ENCODE measurements at regions not wholly inside any gene's neighbourhood (a gene's known extent, or its start where the extent isn't known, plus 50 kb on each side); places are given as distances from the start of the nearest gene placed in this dataset.

DNA sequence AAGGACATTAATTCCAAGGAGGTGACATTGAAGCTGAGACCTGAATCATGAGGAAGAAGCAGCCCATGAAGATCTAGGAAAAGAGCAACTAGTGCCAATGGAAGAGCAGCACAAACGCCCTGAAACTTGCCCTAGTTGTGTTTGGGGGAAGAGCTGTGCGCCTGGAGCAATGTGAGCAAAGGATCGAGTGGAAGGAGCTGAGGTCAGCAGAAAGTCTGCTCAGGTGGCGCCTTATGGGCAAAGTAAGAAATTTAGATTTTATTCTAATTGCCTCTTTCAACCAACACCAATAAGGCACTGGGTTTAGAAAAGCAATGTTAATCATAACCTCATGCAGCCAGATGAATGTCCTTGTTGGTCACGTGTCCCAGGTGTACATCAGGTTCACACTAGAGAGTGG, 226.0 kb upstream of the THSD7B start:
- DNase-seq (no peak), FAIRE-seq (no peak)
- Histone ChIP-seq H3K4me1 (ENCODE audit: control insufficient read depth in 3 of 3, insufficient read depth in 2 of 3, low read depth in 1 of 3, low read length in 2 of 3) (no peaks in the 10 kb centered on the region), H3K27ac (ENCODE audit: low read depth in 1 of 3, low read length in 2 of 3) (no peak overlapping the region), H3K4me3 (ENCODE audit: low read depth in 1 of 3, low read length in 3 of 3) (no peak overlapping the region), H3K27me3 (ENCODE audit: control insufficient read depth in 3 of 3, insufficient read depth in 3 of 3, low read length in 3 of 3) (no peaks in the 10 kb centered on the region), H3K36me3 (ENCODE audit: control insufficient read depth in 3 of 3, insufficient read depth in 2 of 3, low read depth in 1 of 3, low read length in 3 of 3) (no peaks in the 10 kb centered on the region), H3K9me3 (ENCODE audit: control insufficient read depth in 2 of 2, insufficient read depth in 1 of 2, low read depth in 1 of 2, low read length in 1 of 2) (no peaks in the 10 kb centered on the region)
- WGBS, 3 donors, result 78 to 83% (median 82%) methylated on average over 5 of the region's 5 CpGs

DNA sequence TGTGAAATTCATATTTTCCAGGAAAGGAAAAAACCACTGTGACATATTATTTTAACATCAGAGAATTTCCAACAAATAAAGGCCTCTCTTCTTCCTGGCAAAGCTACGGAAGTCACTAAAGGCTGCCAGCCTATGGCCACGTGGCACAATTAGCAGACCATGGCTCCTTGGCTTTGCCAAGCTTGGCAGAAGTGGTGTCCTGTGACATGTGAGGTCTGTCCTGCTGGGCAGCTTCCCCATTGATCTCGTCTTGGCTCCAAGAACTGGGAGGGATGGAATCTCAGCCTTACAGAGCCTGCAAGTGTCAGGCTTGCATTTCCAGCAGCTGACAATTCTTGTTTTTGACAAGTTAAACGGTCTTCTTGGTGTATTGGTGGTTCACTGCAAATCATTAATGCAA, 226.9 kb upstream of the THSD7B start:
- no peak overlapping the region for H3K27ac ChIP-seq (ENCODE audit: low read depth in 1 of 3, low read length in 2 of 3)
- H3K9me3 ChIP-seq (ENCODE audit: control insufficient read depth in 2 of 2, insufficient read depth in 1 of 2, low read depth in 1 of 2, low read length in 1 of 2), result no peaks in the 10 kb centered on the region
- no peaks in the 10 kb centered on the region for H3K27me3 ChIP-seq (ENCODE audit: control insufficient read depth in 3 of 3, insufficient read depth in 3 of 3, low read length in 3 of 3)
- 54 to 59% (median 56%) methylated on average over 4 of the region's 4 CpGs for WGBS, 3 donors
- no peak for FAIRE-seq
- H3K4me3 ChIP-seq (ENCODE audit: low read depth in 1 of 3, low read length in 3 of 3), result no peak overlapping the region
- H3K4me1 ChIP-seq (ENCODE audit: control insufficient read depth in 3 of 3, insufficient read depth in 2 of 3, low read depth in 1 of 3, low read length in 2 of 3), result no peaks in the 10 kb centered on the region
- no peak for DNase-seq
- H3K36me3 ChIP-seq (ENCODE audit: control insufficient read depth in 3 of 3, insufficient read depth in 2 of 3, low read depth in 1 of 3, low read length in 3 of 3), result no peaks in the 10 kb centered on the region

DNA sequence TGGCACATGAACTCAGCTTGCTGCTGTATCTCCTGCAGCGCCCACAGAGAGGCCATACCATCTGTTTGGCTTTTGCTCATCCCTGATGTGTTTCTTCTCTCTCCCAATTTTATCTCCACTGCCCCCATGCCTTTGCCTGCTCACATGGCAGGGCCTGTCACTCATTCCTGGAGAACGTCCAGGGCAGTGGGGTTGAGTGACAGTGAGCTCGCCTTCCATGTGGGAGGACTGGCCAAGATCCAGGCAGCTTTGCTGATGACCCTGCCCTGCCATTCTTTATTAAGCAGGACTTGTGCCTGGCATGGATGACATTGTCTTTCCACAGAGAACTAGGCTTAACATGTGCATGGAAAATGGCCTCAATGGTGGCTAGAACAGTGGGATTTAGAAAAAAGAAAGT, 230.5 kb upstream of the THSD7B start:
- WGBS, 3 donors, result 48 to 55% (median 51%) methylated on average over 3 of the region's 3 CpGs
- Histone ChIP-seq H3K4me3 (ENCODE audit: low read depth in 1 of 3, low read length in 3 of 3) (no peak overlapping the region), H3K9me3 (ENCODE audit: control insufficient read depth in 2 of 2, insufficient read depth in 1 of 2, low read depth in 1 of 2, low read length in 1 of 2) (no peaks in the 10 kb centered on the region), H3K36me3 (ENCODE audit: control insufficient read depth in 3 of 3, insufficient read depth in 2 of 3, low read depth in 1 of 3, low read length in 3 of 3) (no peaks in the 10 kb centered on the region), H3K27ac (ENCODE audit: low read depth in 1 of 3, low read length in 2 of 3) (no peak overlapping the region), H3K27me3 (ENCODE audit: control insufficient read depth in 3 of 3, insufficient read depth in 3 of 3, low read length in 3 of 3) (no peaks in the 10 kb centered on the region), H3K4me1 (ENCODE audit: control insufficient read depth in 3 of 3, insufficient read depth in 2 of 3, low read depth in 1 of 3, low read length in 2 of 3) (no peaks in the 10 kb centered on the region)
- DNase-seq (no peak), FAIRE-seq (no peak)

DNA sequence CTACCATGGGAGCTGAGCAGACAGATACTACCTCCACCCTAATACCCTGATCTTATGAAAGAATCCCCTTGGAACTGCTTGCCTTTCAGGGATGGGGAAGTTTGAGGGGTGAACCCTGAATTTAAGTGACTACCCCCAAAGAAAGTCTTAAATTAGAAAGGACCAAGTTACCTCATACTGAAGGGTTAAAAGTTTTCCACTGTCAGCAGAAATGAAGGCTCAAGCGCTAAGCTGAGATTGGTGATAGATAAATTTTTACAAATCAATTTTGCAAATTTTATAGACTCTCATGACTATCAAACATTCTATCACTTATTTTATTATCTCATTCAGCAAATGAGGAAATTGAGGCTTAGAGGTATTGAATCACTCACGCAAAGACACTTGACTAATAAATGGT, 233.2 kb upstream of the THSD7B start:
- Histone ChIP-seq H3K4me3 (ENCODE audit: low read depth in 1 of 3, low read length in 3 of 3) (no peak overlapping the region), H3K27ac (ENCODE audit: low read depth in 1 of 3, low read length in 2 of 3) (no peak overlapping the region), H3K9me3 (ENCODE audit: control insufficient read depth in 2 of 2, insufficient read depth in 1 of 2, low read depth in 1 of 2, low read length in 1 of 2) (no peaks in the 10 kb centered on the region), H3K4me1 (ENCODE audit: control insufficient read depth in 3 of 3, insufficient read depth in 2 of 3, low read depth in 1 of 3, low read length in 2 of 3) (no peaks in the 10 kb centered on the region), H3K36me3 (ENCODE audit: control insufficient read depth in 3 of 3, insufficient read depth in 2 of 3, low read depth in 1 of 3, low read length in 3 of 3) (no peaks in the 10 kb centered on the region), H3K27me3 (ENCODE audit: control insufficient read depth in 3 of 3, insufficient read depth in 3 of 3, low read length in 3 of 3) (no peaks in the 10 kb centered on the region)
- DNase-seq (no peak), FAIRE-seq (no peak)
- whole genome bisulfite sequencing, 3 donors, result 70 to 89% (median 77%) methylated on average over 2 of the region's 2 CpGs

DNA sequence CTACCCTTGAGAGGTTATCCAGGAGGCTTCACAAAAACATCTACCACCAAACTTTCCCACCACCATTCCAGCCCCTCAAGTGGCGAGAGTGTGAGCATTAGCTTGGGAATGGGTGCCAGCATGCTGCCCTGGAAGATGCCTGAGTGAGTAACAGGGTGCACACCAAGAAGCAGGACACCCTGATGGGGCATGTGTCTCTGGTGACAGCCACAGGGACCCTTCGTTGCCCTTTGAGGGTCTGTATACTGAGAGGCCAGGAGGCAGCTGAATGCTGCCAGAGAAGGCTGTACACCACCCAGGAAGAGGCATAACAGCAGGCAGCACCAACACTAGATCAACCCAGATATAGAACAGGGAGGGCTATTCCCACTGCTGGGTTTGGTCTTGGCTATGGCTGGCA, 233.6 kb upstream of the THSD7B start:
- H3K4me3 ChIP-seq (ENCODE audit: low read depth in 1 of 3, low read length in 3 of 3), result no peak overlapping the region
- no peak overlapping the region for H3K27ac ChIP-seq (ENCODE audit: low read depth in 1 of 3, low read length in 2 of 3)
- H3K9me3 ChIP-seq (ENCODE audit: control insufficient read depth in 2 of 2, insufficient read depth in 1 of 2, low read depth in 1 of 2, low read length in 1 of 2), result no peaks in the 10 kb centered on the region
- DNase-seq (no peak), FAIRE-seq (no peak)
- H3K36me3 ChIP-seq (ENCODE audit: control insufficient read depth in 3 of 3, insufficient read depth in 2 of 3, low read depth in 1 of 3, low read length in 3 of 3), result no peaks in the 10 kb centered on the region
- no peaks in the 10 kb centered on the region for H3K27me3 ChIP-seq (ENCODE audit: control insufficient read depth in 3 of 3, insufficient read depth in 3 of 3, low read length in 3 of 3)
- no peaks in the 10 kb centered on the region for H3K4me1 ChIP-seq (ENCODE audit: control insufficient read depth in 3 of 3, insufficient read depth in 2 of 3, low read depth in 1 of 3, low read length in 2 of 3)
- 30 to 47% (median 31%) methylated on average over 2 of the region's 2 CpGs for WGBS, 3 donors

DNA sequence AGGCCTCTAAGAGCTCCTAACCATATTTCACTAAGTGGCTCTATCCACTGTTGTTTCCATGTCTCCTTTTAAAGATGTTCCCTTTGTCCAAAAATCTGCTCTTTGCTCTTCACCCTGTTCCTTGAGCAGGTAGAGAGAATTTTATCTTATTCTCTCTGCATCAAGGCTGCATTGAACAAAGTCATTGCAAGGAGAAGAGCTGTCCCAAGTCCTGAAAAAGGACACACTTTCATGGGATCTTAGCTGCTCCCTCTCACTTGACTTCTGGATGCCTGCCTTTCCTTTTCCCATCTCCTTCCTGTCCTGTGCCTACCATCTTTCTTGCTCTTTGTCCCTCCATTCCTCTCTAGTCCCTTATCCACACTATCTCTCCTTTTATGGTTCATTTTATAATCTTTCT, 235.2 kb upstream of the THSD7B start:
- Histone ChIP-seq H3K4me3 (ENCODE audit: low read depth in 1 of 3, low read length in 3 of 3) (no peak overlapping the region), H3K27me3 (ENCODE audit: control insufficient read depth in 3 of 3, insufficient read depth in 3 of 3, low read length in 3 of 3) (no peaks in the 10 kb centered on the region), H3K36me3 (ENCODE audit: control insufficient read depth in 3 of 3, insufficient read depth in 2 of 3, low read depth in 1 of 3, low read length in 3 of 3) (no peaks in the 10 kb centered on the region), H3K4me1 (ENCODE audit: control insufficient read depth in 3 of 3, insufficient read depth in 2 of 3, low read depth in 1 of 3, low read length in 2 of 3) (no peaks in the 10 kb centered on the region), H3K9me3 (ENCODE audit: control insufficient read depth in 2 of 2, insufficient read depth in 1 of 2, low read depth in 1 of 2, low read length in 1 of 2) (no peaks in the 10 kb centered on the region), H3K27ac (ENCODE audit: low read depth in 1 of 3, low read length in 2 of 3) (no peak overlapping the region)
- DNase-seq (no peak), FAIRE-seq (no peak)

DNA sequence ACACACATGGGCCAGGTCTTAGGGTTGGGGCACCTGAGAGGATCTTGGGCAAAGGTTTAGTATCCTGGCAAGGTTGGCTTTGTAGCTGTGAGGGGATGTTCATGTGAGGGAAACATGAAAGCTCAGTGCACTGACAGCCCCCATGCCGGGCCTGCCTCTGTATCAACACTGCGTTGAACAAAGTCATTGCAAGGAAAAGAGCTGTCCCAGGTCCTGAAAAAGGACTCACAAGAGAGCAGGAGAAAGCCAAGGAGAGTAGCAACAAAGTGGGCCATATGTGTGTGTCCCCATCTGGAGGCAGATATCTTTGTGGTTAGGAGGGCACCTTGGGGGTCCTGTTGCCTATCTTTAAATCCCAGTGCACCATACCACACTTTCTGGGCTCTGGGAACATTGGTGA, 237.8 kb upstream of the THSD7B start:
- no peak for FAIRE-seq
- DNase-seq, result peak in 1 of 2 donors; percentile 35
- no peaks in the 10 kb centered on the region for H3K9me3 ChIP-seq (ENCODE audit: control insufficient read depth in 2 of 2, insufficient read depth in 1 of 2, low read depth in 1 of 2, low read length in 1 of 2)
- H3K4me1 ChIP-seq (ENCODE audit: control insufficient read depth in 3 of 3, insufficient read depth in 2 of 3, low read depth in 1 of 3, low read length in 2 of 3), result no peaks in the 10 kb centered on the region
- WGBS, 3 donors, result 7 to 49% (median 34%) methylated on average over 2 of the region's 2 CpGs
- H3K4me3 ChIP-seq (ENCODE audit: low read depth in 1 of 3, low read length in 3 of 3), result no peak overlapping the region
- no peaks in the 10 kb centered on the region for H3K27me3 ChIP-seq (ENCODE audit: control insufficient read depth in 3 of 3, insufficient read depth in 3 of 3, low read length in 3 of 3)
- no peak overlapping the region for H3K27ac ChIP-seq (ENCODE audit: low read depth in 1 of 3, low read length in 2 of 3)
- H3K36me3 ChIP-seq (ENCODE audit: control insufficient read depth in 3 of 3, insufficient read depth in 2 of 3, low read depth in 1 of 3, low read length in 3 of 3), result no peaks in the 10 kb centered on the region

DNA sequence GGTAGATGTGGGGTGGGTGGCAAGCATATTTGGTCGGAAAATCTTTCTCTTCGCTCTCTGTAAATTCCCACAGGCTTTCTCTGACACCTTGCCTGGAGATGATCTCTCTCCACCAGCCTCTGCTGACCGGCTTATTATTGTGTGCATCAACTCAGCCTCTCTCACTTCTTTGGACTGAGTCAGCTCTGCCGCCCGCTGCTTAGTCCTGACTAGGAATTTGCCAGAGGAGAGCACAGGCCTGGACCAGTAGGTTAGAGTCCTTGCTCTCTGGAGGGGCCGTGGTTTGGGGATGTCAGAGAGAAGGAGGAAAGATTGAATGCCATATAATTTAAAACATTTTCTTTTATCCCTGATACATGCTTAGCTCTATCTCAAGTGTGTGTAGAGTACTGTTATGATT, 242.6 kb upstream of the THSD7B start:
- Histone ChIP-seq H3K27ac (ENCODE audit: low read depth in 1 of 3, low read length in 2 of 3) (no peak overlapping the region), H3K27me3 (ENCODE audit: control insufficient read depth in 3 of 3, insufficient read depth in 3 of 3, low read length in 3 of 3) (no peaks in the 10 kb centered on the region), H3K4me1 (ENCODE audit: control insufficient read depth in 3 of 3, insufficient read depth in 2 of 3, low read depth in 1 of 3, low read length in 2 of 3) (no peaks in the 10 kb centered on the region), H3K4me3 (ENCODE audit: low read depth in 1 of 3, low read length in 3 of 3) (no peak overlapping the region), H3K9me3 (ENCODE audit: control insufficient read depth in 2 of 2, insufficient read depth in 1 of 2, low read depth in 1 of 2, low read length in 1 of 2) (no peaks in the 10 kb centered on the region), H3K36me3 (ENCODE audit: control insufficient read depth in 3 of 3, insufficient read depth in 2 of 3, low read depth in 1 of 3, low read length in 3 of 3) (no peaks in the 10 kb centered on the region)
- WGBS, 3 donors, result 81 to 85% (median 85%) methylated on average over 6 of the region's 6 CpGs
- FAIRE-seq (no peak), DNase-seq (no peak)

DNA sequence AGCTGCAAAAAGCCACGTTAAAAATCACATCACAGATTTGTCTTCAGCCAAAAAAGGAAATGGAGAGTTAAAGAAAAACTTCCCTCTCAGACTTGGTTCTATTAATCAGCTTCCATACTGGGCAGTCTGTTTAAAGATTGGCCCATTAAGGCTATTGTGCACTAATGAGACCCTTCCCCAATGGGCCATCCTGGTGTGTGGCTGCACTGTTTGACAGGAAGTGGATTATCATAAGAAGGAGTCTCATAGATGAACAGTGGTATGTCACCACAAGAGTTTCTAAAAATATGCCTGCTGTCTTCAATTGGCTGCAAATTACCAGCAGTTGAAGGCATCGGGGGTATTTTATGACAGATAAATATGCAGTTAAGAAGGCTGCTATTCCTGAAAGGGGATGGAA, 247.6 kb upstream of the THSD7B start:
- no peaks in the 10 kb centered on the region for H3K36me3 ChIP-seq (ENCODE audit: control insufficient read depth in 3 of 3, insufficient read depth in 2 of 3, low read depth in 1 of 3, low read length in 3 of 3)
- FAIRE-seq (no peak), DNase-seq (no peak)
- H3K4me1 ChIP-seq (ENCODE audit: control insufficient read depth in 3 of 3, insufficient read depth in 2 of 3, low read depth in 1 of 3, low read length in 2 of 3), result no peaks in the 10 kb centered on the region
- 30 to 45% (median 33%) methylated on average over 2 of the region's 2 CpGs for WGBS, 3 donors
- no peaks in the 10 kb centered on the region for H3K9me3 ChIP-seq (ENCODE audit: control insufficient read depth in 2 of 2, insufficient read depth in 1 of 2, low read depth in 1 of 2, low read length in 1 of 2)
- H3K27me3 ChIP-seq (ENCODE audit: control insufficient read depth in 3 of 3, insufficient read depth in 3 of 3, low read length in 3 of 3), result peaks cover 0 to 6% (median 0%) of the 10 kb centered on the region in 3 donors
- H3K4me3 ChIP-seq (ENCODE audit: low read depth in 1 of 3, low read length in 3 of 3), result no peak overlapping the region
- no peak overlapping the region for H3K27ac ChIP-seq (ENCODE audit: low read depth in 1 of 3, low read length in 2 of 3)

All from small intestine (tissue), 7 donors.